GM06990 (cell line): ENCODE measurements at regions not wholly inside any gene's neighbourhood (a gene's known extent, or its start where the extent isn't known, plus 50 kb on each side); places are given as distances from the start of the nearest gene placed in this dataset.
A peak's percentile ranks its signal among the peaks of the same experiment; 100 is the strongest.
"Not testable (repeated sequence)": the region's sequence is repeated elsewhere in the genome, so short reads cannot be mapped to it uniquely, and the experiment has no call there.

Experiments used
- DNase-seq: peaks from one replicate; pipeline ENCODE4 v3.0.0-alpha.2; 2011; ENCODE audit not compliant: insufficient read length; ENCODE audit errors: extremely low read depth
- H3K27me3 ChIP-seq: replicated peaks from 2 replicates; pipeline ENCODE4 v1.6.0; 2011; ENCODE audit warnings: low read length; ENCODE audit not compliant: control insufficient read depth, insufficient read depth
- H3K36me3 ChIP-seq: 2 replicates; pipeline ENCODE4 v1.5.1; 2011; ENCODE audit warnings: low read length; ENCODE audit not compliant: control insufficient read depth, insufficient read depth
- H3K4me3 ChIP-seq: replicated peaks from 2 replicates; pipeline ENCODE4 v1.5.1; 2011; ENCODE audit warnings: low read depth, mild to moderate bottlenecking, control low read depth, low read length
- TF ChIP-seq, protein P1 (sequence below): IDR thresholded peaks from 2 replicates; pipeline ENCODE4 v1.5.1; 2011; ENCODE audit warnings: low read length, control low read depth, mild to moderate bottlenecking, inconsistent platforms; ENCODE audit not compliant: insufficient read depth, poor library complexity, severe bottlenecking

DNA sequence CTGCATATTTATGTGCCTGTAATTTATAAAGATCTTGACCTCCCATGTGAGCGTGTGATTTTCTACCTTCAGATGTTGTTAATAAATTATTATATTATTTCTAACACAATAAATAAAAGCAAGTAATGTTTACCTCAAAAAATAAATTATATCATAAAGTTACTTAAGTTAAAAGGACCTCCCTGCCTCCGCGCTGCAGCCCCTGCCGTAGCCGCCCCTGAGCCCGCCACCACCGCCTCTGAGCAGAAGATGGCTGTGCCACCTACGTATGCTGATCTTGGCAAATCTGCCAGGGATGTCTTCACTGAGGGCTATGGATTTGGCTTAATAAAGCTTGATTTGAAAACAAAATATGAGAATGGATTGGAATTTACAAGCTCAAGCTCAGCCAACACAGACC, 119.6 kb upstream of the BRWD3 start:
- DNase-seq = no peak
- H3K36me3 ChIP-seq = no peaks in the 10 kb centered on the region
- H3K27me3 ChIP-seq = no peaks in the 10 kb centered on the region
- no peak overlapping the region for H3K4me3 ChIP-seq
- TF ChIP-seq, protein P1, sequence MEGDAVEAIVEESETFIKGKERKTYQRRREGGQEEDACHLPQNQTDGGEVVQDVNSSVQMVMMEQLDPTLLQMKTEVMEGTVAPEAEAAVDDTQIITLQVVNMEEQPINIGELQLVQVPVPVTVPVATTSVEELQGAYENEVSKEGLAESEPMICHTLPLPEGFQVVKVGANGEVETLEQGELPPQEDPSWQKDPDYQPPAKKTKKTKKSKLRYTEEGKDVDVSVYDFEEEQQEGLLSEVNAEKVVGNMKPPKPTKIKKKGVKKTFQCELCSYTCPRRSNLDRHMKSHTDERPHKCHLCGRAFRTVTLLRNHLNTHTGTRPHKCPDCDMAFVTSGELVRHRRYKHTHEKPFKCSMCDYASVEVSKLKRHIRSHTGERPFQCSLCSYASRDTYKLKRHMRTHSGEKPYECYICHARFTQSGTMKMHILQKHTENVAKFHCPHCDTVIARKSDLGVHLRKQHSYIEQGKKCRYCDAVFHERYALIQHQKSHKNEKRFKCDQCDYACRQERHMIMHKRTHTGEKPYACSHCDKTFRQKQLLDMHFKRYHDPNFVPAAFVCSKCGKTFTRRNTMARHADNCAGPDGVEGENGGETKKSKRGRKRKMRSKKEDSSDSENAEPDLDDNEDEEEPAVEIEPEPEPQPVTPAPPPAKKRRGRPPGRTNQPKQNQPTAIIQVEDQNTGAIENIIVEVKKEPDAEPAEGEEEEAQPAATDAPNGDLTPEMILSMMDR = no peak

DNA sequence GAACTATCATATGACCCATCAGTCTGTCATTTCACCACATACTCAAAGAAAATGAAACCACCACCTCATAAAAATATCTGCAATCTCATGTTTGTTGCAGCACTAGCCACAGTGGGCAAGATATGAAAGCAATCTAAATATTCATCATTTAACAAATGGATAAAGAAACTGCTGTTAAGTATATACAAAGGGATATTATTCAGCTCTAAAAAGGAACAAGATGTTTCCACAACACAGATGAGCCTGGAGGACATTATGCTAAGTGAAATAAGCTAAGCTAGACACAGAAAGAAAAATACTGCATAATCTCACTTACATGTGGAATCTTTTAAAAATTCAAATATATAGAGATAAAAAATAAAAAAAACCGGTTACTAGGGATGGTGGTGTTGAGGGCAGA, 108.2 kb upstream of the BRWD3 start:
- TF ChIP-seq, protein P1 = no peak
- no peak overlapping the region for H3K4me3 ChIP-seq

DNA sequence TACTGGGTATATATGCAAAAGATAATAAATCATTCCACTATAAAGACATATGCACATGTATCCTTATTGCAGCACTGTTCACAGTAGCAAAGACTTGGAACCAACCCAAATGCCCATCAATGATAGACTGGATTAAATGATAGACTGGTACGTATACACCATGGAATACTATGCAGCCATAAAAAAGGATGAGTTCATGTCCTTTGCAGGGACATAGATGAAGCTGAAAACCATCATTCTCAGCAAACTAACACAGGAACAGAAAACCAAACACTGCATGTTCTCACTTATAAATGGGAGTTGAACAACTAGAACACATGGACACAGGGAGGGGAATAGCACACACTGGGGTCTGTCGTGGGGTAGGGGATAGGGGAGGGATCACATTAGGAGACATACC, 102.7 kb upstream of the BRWD3 start:
- not testable (repeated sequence) for DNase-seq, H3K36me3 ChIP-seq, H3K27me3 ChIP-seq, H3K4me3 ChIP-seq

More for the DNA sequence above, 108.2 kb upstream of the BRWD3 start:
- Histone ChIP-seq H3K27me3 (no peaks in the 10 kb centered on the region), H3K36me3 (no peaks in the 10 kb centered on the region)
- DNase-seq = no peak

DNA sequence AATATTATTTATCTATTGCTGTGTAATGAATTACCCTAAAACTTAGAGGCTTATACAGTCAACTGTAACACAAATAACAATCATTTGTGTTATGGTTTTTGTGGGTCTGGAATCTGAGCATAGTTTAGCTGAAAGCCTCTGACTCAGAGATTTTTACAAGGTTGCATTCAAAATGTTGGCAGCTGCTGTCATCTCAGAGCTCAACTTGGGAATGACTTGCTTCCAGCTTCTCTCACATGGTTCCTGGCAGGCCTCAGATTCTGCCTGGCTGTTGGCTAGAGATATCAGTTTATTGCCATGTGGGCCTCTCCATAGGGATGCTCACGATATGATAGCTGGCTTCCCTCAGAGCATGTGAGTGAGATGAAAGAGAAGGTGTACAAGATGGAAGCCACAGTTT, 70.2 kb upstream of the BRWD3 start:
- no peak for DNase-seq
- no peaks in the 10 kb centered on the region for H3K27me3 ChIP-seq
- no peak overlapping the region for H3K4me3 ChIP-seq
- H3K36me3 ChIP-seq = no peaks in the 10 kb centered on the region
- TF ChIP-seq, protein P1 = no peak

DNA sequence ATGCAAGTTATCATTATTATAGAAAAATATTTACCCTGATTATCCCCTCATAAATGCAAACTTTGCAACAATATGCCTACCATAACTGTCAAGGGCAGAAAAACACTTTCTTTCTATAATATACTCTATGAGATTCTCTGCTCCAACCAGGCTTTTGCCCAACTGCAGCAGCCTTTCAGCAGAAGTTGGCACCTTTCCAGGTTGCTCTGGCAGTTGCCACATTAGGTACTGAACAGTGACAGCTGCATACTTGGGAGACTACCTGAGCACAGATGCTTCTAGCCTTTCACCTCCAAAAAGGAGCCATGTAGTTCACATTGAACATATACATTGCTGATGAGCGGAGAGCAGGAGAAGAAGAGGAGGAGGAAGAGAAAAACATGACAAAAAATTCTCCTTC, 69.5 kb upstream of the BRWD3 start:
- TF ChIP-seq, protein P1 = no peak
- DNase-seq = no peak
- Histone ChIP-seq H3K27me3 (no peaks in the 10 kb centered on the region), H3K4me3 (no peak overlapping the region), H3K36me3 (no peaks in the 10 kb centered on the region)

DNA sequence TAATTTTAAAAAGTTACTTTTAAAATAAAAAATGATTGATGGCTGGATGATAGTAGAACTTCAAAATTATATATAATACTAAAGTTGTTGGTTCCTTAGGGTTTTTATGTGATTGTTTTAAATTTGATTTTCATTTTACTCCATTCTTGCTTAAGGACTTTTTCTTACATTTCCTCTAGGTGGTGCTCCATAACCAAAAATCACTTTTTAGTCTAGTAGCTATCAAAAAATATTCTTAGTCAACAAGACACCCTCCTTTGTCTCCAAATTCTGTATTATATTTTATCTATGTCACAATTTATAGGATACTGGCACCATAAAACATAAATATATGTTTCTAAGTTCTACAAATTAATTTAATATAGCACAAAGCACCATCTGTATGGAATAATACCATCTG, 67.2 kb upstream of the BRWD3 start:
- Histone ChIP-seq H3K36me3 (no peaks in the 10 kb centered on the region), H3K4me3 (no peak overlapping the region), H3K27me3 (no peaks in the 10 kb centered on the region)
- DNase-seq = peak; percentile 5
- TF ChIP-seq, protein P1 = peak; percentile 25
